ENCODE measurements at regions not wholly inside any gene's neighbourhood (a gene's known extent, or its start where the extent isn't known, plus 50 kb on each side); places are given as distances from the start of the nearest gene placed in this dataset.

- TF ChIP-seq PATZ1 (CRISPR knock-in tag; IDR thresholded peaks at IDR 0.05; ENCODE audit: borderline replicate concordance) (no peak), ZNF8 (CRISPR knock-in tag; IDR thresholded peaks at IDR 0.05) (no peak), TOX (CRISPR knock-in tag; IDR thresholded peaks at IDR 0.05; ENCODE audit: borderline replicate concordance) (no peak), ZFP3 (CRISPR knock-in tag; IDR thresholded peaks at IDR 0.05) (no peak), ZNF70 (CRISPR knock-in tag; IDR thresholded peaks at IDR 0.05) (no peak), ESRRG (CRISPR knock-in tag; IDR thresholded peaks at IDR 0.05) (no peak), ISL1 (CRISPR knock-in tag; IDR thresholded peaks at IDR 0.05) (no peak), GLIS3 (CRISPR knock-in tag; IDR thresholded peaks at IDR 0.05) (no peak), ZNF565 (CRISPR knock-in tag; conservative IDR thresholded peaks at IDR 0.05; ENCODE audit: low read depth) (no peak)
- TF ChIP-seq, protein P1, sequence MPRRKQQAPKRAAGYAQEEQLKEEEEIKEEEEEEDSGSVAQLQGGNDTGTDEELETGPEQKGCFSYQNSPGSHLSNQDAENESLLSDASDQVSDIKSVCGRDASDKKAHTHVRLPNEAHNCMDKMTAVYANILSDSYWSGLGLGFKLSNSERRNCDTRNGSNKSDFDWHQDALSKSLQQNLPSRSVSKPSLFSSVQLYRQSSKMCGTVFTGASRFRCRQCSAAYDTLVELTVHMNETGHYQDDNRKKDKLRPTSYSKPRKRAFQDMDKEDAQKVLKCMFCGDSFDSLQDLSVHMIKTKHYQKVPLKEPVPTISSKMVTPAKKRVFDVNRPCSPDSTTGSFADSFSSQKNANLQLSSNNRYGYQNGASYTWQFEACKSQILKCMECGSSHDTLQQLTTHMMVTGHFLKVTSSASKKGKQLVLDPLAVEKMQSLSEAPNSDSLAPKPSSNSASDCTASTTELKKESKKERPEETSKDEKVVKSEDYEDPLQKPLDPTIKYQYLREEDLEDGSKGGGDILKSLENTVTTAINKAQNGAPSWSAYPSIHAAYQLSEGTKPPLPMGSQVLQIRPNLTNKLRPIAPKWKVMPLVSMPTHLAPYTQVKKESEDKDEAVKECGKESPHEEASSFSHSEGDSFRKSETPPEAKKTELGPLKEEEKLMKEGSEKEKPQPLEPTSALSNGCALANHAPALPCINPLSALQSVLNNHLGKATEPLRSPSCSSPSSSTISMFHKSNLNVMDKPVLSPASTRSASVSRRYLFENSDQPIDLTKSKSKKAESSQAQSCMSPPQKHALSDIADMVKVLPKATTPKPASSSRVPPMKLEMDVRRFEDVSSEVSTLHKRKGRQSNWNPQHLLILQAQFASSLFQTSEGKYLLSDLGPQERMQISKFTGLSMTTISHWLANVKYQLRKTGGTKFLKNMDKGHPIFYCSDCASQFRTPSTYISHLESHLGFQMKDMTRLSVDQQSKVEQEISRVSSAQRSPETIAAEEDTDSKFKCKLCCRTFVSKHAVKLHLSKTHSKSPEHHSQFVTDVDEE (CRISPR knock-in tag; IDR thresholded peaks at IDR 0.05), result no peak
- ATAC-seq, result no peak
Observed at GRCh38 chr2:16167451-16167861, 227.1 kb downstream of the MYCN start.

DNA sequence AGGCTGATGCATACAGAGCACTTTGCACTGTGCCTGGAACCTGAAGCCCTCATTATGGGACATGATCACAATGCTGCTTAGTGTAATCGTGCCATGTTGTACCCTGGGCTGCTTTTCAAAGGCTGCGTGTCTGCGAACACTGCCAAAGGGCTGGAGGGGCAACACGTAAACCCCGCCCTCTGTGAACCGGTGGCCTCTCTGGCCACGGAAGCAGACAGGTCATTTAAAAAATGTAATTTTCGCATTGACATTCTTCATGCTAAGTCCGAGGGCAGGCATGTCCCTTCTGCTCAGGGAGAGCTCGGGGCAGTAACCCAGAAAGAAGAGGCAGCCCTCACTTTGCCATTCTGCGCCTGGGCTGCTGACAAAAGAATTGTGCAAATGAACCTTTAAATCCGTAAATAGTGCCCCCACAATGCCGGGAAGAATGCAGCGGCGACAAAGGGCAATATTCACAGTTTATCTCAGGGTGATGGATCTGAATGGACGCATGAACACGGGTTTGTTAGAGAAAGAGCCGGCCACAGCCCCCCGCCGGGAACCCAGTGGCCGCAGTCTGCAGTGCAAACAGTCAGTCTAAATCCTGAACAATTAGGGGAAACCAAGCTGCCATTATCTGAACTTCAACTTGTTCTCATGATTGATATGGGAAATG is 226.1 kb downstream of the MYCN start:
- TF ChIP-seq PATZ1 (CRISPR knock-in tag; IDR thresholded peaks at IDR 0.05; ENCODE audit: borderline replicate concordance) (no peak), CSDC2 (CRISPR knock-in tag; IDR thresholded peaks at IDR 0.05) (no peak), ZFP3 (CRISPR knock-in tag; IDR thresholded peaks at IDR 0.05) (no peak), ZFP30 (CRISPR knock-in tag; IDR thresholded peaks at IDR 0.05) (no peak), SNAI2 (CRISPR knock-in tag; IDR thresholded peaks at IDR 0.05) (no peak), ESRRG (CRISPR knock-in tag; IDR thresholded peaks at IDR 0.05) (no peak), BACH2 (CRISPR knock-in tag; IDR thresholded peaks at IDR 0.05; ENCODE audit: borderline replicate concordance) (no peak), TCF4 (CRISPR knock-in tag; IDR thresholded peaks at IDR 0.05; ENCODE audit: borderline replicate concordance) (no peak), GLIS3 (CRISPR knock-in tag; IDR thresholded peaks at IDR 0.05) (no peak), ZC3H10 (CRISPR knock-in tag; IDR thresholded peaks at IDR 0.05) (no peak), TOX (CRISPR knock-in tag; IDR thresholded peaks at IDR 0.05; ENCODE audit: borderline replicate concordance) (no peak), ISL1 (CRISPR knock-in tag; IDR thresholded peaks at IDR 0.05) (no peak), ZNF70 (CRISPR knock-in tag; IDR thresholded peaks at IDR 0.05) (no peak)
- TF ChIP-seq, protein P2, sequence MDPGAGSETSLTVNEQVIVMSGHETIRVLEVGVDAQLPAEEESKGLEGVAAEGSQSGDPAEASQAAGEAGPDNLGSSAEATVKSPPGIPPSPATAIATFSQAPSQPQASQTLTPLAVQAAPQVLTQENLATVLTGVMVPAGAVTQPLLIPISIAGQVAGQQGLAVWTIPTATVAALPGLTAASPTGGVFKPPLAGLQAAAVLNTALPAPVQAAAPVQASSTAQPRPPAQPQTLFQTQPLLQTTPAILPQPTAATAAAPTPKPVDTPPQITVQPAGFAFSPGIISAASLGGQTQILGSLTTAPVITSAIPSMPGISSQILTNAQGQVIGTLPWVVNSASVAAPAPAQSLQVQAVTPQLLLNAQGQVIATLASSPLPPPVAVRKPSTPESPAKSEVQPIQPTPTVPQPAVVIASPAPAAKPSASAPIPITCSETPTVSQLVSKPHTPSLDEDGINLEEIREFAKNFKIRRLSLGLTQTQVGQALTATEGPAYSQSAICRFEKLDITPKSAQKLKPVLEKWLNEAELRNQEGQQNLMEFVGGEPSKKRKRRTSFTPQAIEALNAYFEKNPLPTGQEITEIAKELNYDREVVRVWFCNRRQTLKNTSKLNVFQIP (CRISPR knock-in tag; IDR thresholded peaks at IDR 0.05; ENCODE audit: borderline replicate concordance, low read depth), result no peak
- TF ChIP-seq, protein P3, sequence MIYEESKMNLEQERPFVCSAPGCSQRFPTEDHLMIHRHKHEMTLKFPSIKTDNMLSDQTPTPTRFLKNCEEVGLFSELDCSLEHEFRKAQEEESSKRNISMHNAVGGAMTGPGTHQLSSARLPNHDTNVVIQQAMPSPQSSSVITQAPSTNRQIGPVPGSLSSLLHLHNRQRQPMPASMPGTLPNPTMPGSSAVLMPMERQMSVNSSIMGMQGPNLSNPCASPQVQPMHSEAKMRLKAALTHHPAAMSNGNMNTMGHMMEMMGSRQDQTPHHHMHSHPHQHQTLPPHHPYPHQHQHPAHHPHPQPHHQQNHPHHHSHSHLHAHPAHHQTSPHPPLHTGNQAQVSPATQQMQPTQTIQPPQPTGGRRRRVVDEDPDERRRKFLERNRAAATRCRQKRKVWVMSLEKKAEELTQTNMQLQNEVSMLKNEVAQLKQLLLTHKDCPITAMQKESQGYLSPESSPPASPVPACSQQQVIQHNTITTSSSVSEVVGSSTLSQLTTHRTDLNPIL (CRISPR knock-in tag; IDR thresholded peaks at IDR 0.05; ENCODE audit: low read depth), result no peak
- TF ChIP-seq, protein P1 (CRISPR knock-in tag; IDR thresholded peaks at IDR 0.05), result no peak
- no peak for ATAC-seq
